Adipocyte (in vitro differentiated cells): ENCODE measurements at regions not wholly inside any gene's neighbourhood (a gene's known extent, or its start where the extent isn't known, plus 50 kb on each side); places are given as distances from the start of the nearest gene placed in this dataset.
"Not testable (repeated sequence)": the region's sequence is repeated elsewhere in the genome, so short reads cannot be mapped to it uniquely, and the experiment has no call there.

Experiments used
- DNase-seq: peaks from one replicate; pipeline ENCODE4 v3.0.0-alpha.2; 2015; ENCODE audit warnings: low read depth
- H3K27me3 ChIP-seq: replicated peaks from 2 replicates; pipeline ENCODE4 v1.7.0; 2013; ENCODE audit warnings: mild to moderate bottlenecking, low read length, moderate library complexity; ENCODE audit not compliant: control insufficient read depth, insufficient read depth
- H3K36me3 ChIP-seq: 2 replicates; pipeline ENCODE4 v1.7.0; 2013; ENCODE audit warnings: low read length, mild to moderate bottlenecking, moderate library complexity; ENCODE audit not compliant: control insufficient read depth, insufficient read depth, severe bottlenecking
- H3K4me1 ChIP-seq: 2 replicates; pipeline ENCODE4 v1.7.0; 2013; ENCODE audit warnings: mild to moderate bottlenecking, low read length, moderate library complexity; ENCODE audit not compliant: control insufficient read depth, insufficient read depth
- H3K4me3 ChIP-seq: 2 replicates; pipeline ENCODE4 v1.7.0; 2013; ENCODE audit warnings: mild to moderate bottlenecking, low read length, moderate library complexity
- H3K9ac ChIP-seq: 2 replicates; pipeline ENCODE4 v1.7.0; 2013; ENCODE audit warnings: mild to moderate bottlenecking, low read length, moderate library complexity
- H3K9me3 ChIP-seq: 2 replicates; pipeline ENCODE4 v1.7.0; 2013; ENCODE audit warnings: mild to moderate bottlenecking, low read length, moderate library complexity; ENCODE audit not compliant: control insufficient read depth

DNA sequence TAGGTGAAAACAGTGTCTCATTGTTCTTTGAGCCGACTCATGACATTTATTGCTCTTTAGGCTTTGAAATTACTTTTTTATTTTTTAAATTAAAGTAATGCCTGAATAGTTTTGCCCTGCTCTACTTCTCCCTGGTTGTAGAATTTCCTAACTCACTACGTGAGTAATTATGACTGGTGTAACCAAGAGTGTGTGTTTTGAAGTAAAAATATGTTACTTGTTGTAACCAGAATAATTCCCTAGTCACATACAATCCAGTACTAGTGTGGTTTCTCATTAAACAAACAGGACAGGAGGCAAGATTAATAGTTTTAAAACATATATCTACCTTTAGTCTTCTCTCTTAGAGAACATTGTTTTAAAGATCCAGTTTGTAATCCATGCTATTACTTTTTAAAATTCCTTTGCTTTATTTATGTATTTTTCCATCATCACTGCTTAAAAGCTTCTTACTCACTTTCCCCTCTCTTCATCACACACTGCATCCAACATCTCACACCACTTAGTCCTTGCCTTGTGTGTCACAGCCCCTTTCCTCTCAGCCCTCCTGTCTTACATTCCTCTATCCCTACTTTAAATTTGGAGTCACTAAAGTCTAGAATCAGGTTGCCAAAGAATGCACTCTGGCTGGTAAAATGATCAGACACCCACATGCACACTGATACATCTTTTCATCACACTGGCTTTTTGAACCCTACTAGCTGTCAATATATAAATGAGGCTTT is 219.7 kb downstream of the WNT5A start:
- H3K27me3 ChIP-seq, result no peaks in the 10 kb centered on the region
- H3K9ac ChIP-seq, result no peak overlapping the region
- H3K4me1 ChIP-seq, result peaks cover 10% of the 10 kb centered on the region
- H3K4me3 ChIP-seq, result no peak overlapping the region
- DNase-seq, result peak; percentile 18
- H3K9me3 ChIP-seq, result no peaks in the 10 kb centered on the region
- H3K36me3 ChIP-seq, result no peaks in the 10 kb centered on the region

DNA sequence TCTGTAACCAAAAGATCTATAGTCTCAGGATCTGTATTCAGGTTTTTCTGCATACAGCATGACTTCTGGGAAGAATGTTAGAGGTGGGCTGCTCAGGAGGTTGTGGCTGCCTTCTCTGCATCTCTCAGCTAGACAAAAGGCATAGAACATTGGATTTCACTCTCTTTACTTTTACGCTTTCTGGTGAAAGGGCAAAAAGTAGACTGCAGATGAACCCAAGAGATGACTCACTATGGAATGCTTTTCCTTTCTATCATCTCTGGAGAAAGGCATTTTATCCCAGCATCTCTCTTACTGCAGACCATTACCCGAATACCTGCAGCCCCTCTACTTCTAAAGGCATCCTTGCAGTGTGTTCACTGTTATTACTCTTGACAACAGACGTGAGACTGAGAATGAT is 222.2 kb downstream of the WNT5A start:
- Histone ChIP-seq H3K4me3 (no peak overlapping the region), H3K36me3 (no peaks in the 10 kb centered on the region), H3K9me3 (peaks cover 7% of the 10 kb centered on the region), H3K9ac (no peak overlapping the region), H3K27me3 (no peaks in the 10 kb centered on the region), H3K4me1 (peaks cover 10% of the 10 kb centered on the region)
- DNase-seq, result peak; percentile 17

DNA sequence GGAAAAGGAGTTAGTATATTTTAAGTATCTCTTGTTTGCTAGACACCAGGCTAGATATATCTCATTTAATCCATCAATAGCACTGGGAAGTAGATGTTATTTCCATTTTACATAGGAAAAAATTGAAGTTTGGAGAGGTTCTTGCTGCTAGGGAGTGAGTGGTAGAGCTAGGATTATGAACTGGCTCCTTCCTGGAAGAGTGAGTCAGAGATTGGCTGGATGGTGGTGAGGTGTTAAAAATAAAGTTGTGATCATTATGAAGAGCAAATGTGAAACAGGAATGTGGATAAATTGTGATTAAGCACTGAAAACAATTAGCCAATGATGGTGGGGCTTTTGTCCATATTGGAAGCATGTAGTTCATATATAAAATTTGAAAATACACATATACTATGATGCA is 234.2 kb downstream of the WNT5A start:
- H3K4me1 ChIP-seq, result no peaks in the 10 kb centered on the region
- H3K4me3 ChIP-seq, result no peak overlapping the region
- no peak for DNase-seq
- no peak overlapping the region for H3K9ac ChIP-seq
- peaks cover 12% of the 10 kb centered on the region for H3K9me3 ChIP-seq
- no peaks in the 10 kb centered on the region for H3K36me3 ChIP-seq
- H3K27me3 ChIP-seq, result no peaks in the 10 kb centered on the region

DNA sequence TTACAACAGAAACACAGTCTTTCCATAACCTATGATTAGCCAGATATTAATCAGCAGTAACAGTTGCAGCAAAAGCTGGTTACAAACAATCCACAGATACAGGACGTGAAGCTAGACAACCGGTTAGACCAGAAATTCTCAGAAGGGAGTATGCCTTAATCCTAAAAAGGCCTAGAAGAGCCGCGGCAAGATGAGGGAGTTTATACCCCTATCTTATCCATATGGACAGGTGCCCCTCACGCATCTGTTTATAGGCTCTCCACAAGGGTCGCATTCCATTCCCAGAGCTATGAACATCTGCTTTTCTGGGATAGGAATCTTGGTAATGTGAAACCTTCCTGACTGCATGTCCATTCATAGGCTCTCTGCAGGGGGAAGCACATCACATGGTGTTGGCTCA is 237.9 kb downstream of the WNT5A start:
- not testable (repeated sequence) for DNase-seq, H3K9ac ChIP-seq, H3K4me3 ChIP-seq, H3K36me3 ChIP-seq, H3K4me1 ChIP-seq, H3K27me3 ChIP-seq
- H3K9me3 ChIP-seq, result peaks cover 12% of the 10 kb centered on the region

DNA sequence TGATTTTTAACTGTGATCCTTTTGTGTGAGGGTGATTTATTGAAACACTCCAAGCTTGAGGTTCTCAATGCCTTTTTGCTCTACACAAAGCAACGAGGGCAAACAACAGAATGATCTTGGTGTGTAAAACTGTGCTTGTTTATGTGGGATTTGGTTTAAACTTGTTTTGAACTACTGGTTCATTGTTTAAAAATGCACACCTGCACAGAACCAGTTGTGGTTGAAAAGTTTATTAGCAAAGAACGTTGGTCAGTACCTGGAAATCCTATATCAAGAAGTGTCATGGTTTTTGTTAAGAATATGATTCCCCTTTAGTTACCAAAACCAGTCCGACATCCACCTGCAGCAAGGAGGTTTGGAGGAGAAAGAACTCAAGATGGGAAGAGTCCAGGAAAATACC is 239.4 kb downstream of the WNT5A start:
- no peaks in the 10 kb centered on the region for H3K27me3 ChIP-seq
- DNase-seq, result no peak
- H3K4me1 ChIP-seq, result peaks cover 7% of the 10 kb centered on the region
- H3K9ac ChIP-seq, result no peak overlapping the region
- no peak overlapping the region for H3K4me3 ChIP-seq
- H3K36me3 ChIP-seq, result no peaks in the 10 kb centered on the region
- peaks cover 12% of the 10 kb centered on the region for H3K9me3 ChIP-seq

DNA sequence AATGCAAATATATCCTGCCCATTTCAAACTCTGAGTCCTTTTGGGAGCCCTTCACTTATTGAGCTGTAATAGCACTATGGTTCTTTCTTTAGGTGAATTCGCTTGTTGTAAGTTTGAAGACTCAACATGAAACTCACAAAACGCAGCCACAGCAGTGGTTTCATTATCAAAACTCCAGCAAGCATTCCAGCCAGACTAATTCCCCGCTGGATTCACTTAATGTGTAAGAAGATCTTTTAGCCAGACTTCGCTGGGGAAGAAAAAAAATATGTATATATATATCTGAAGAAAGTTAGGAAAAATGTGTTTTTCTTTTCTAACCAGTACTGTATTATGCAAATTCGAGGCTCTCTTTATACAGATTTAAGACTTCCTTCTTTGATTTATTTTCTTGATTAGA is 241.1 kb downstream of the WNT5A start:
- Histone ChIP-seq H3K4me3 (peak overlapping the region; percentile 74), H3K4me1 (peaks cover 7% of the 10 kb centered on the region), H3K9me3 (peaks cover 12% of the 10 kb centered on the region), H3K27me3 (no peaks in the 10 kb centered on the region), H3K36me3 (no peaks in the 10 kb centered on the region), H3K9ac (peak overlapping the region; percentile 29)
- DNase-seq, result peak; percentile 40

DNA sequence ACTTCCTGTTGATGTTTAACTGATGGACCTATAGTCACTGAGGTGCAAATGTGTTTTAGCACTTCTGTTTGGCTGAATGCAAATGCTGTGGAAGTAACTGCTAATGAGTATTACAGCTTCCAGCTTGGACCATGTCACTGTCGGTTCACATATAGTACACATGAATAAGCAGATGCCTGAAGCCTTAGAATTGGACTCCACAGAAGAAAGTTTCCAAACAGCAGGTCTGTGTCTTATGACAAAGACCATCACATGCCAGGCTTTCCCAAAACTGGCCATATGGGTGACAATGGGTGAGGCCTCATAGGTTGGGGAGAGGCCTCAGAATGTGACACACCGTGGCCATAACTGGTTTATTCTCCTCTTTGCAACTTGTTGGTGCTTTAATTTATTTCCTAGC is 241.8 kb downstream of the WNT5A start:
- H3K4me1 ChIP-seq, result peaks cover 7% of the 10 kb centered on the region
- peaks cover 12% of the 10 kb centered on the region for H3K9me3 ChIP-seq
- H3K36me3 ChIP-seq, result no peaks in the 10 kb centered on the region
- H3K4me3 ChIP-seq, result peak overlapping the region; percentile 74
- no peak overlapping the region for H3K9ac ChIP-seq
- no peaks in the 10 kb centered on the region for H3K27me3 ChIP-seq
- no peak for DNase-seq

DNA sequence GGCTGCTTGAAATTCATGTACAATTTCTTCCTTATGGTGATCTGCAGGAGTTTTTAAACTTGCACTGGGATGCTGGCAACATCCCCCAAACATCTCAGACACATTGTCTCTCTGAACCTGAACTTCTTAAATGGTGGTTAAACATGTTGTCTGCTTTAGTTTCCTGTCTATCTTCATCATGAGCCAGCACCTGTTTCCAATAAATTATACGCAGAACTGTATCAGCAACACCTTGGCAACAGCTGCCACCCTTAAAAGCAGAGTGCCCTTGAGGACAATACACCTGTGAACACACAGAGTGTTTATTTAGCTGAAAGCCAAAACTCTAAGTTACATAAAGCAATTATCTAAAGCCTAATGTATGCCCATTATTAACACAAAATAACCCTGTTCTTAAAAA is 242.9 kb downstream of the WNT5A start:
- H3K4me3 ChIP-seq, result no peak overlapping the region
- no peaks in the 10 kb centered on the region for H3K27me3 ChIP-seq

DNA sequence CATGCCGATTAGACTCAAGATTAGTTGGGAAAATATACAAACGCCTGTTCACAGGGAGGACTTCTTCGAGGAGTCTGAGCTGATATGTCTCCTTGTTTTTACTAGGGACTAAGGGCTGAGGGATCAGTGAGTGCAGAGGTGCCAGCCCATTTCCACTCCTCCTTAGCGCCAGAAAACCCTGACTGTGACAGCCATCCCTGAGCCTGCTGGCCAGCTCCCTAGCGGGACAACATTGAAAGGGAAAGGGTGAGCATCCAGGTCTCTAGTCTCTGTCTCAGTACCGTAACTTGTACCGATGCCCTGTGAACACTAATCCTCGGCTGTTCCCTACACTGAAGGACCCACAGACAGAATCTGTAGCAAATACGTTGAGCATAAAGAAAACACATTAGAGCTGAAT is 243.4 kb downstream of the WNT5A start:
- Histone ChIP-seq H3K9ac (no peak overlapping the region), H3K4me1 (peaks cover 7% of the 10 kb centered on the region)

More for the DNA sequence above, 242.9 kb downstream of the WNT5A start:
- no peak for DNase-seq
- Histone ChIP-seq H3K4me1 (peaks cover 7% of the 10 kb centered on the region), H3K36me3 (no peaks in the 10 kb centered on the region), H3K9ac (no peak overlapping the region), H3K9me3 (peaks cover 6% of the 10 kb centered on the region)

DNA sequence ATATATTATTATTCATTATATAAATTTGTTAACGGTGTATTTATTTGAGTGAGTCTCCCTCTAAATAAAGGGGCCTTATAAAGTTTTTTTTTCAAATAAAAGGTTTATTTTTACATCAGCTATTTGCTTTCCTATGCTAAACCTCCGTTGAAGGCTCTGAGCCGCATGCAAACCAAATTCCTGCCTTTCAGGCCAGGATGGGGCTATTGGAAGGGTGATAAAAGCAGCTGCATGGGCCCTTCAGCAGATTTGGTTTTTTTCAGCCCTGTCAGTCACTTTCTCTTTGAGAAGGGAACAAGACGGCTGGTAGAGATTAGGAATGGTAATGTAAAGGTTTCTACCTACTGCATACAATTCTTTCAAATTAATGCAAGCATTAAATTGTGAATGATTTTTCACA is 244.2 kb downstream of the WNT5A start:
- no peak for DNase-seq
- H3K27me3 ChIP-seq, result no peaks in the 10 kb centered on the region
- no peaks in the 10 kb centered on the region for H3K9me3 ChIP-seq
- H3K9ac ChIP-seq, result no peak overlapping the region
- no peaks in the 10 kb centered on the region for H3K36me3 ChIP-seq
- H3K4me3 ChIP-seq, result no peak overlapping the region
- peaks cover 7% of the 10 kb centered on the region for H3K4me1 ChIP-seq

More for the DNA sequence above, 243.4 kb downstream of the WNT5A start:
- Histone ChIP-seq H3K36me3 (no peaks in the 10 kb centered on the region), H3K27me3 (no peaks in the 10 kb centered on the region), H3K9me3 (peaks cover under 1% of the 10 kb centered on the region), H3K4me3 (no peak overlapping the region)
- no peak for DNase-seq

DNA sequence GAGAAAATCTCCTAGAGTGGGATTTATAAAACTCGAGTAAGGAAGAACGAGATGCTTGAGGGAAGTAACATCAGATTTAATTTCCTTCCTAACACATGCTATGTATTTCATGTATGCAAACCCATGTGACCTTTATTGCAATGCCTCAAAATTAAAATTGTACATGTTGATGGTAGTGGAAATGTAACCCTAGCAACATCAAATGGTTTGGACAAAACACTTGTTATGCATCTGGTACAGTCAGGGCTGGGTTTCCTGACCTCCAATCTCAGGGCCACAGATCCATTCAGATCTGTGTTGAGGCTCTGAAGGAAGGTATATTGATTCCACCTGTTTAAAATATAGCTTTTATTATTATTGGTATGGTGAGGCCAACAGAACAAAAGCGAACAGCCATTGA is 246.0 kb downstream of the WNT5A start:
- Histone ChIP-seq H3K27me3 (no peaks in the 10 kb centered on the region), H3K36me3 (no peaks in the 10 kb centered on the region), H3K4me3 (no peak overlapping the region), H3K4me1 (peaks cover 2% of the 10 kb centered on the region), H3K9ac (no peak overlapping the region), H3K9me3 (no peaks in the 10 kb centered on the region)
- DNase-seq, result no peak

DNA sequence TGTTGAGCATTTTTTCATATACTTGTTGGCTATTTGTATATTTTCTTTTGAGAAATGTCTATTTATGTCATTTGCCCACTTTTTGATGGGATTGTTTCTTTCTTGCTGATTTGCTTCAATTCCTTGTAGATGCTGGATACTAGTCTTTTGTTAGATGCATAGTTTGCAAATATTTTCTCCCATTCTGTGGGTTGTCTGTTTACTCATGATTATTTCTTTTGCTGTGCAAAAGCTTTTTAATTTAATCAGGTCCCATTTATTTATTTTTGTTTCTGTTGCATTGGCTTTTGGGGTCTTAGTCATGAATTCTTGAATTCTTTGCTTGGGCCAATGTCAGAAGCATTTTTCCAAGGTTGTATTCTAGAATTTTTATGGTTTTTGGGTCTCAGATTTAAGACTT is 251.7 kb downstream of the WNT5A start:
- peaks cover 3% of the 10 kb centered on the region for H3K27me3 ChIP-seq
- H3K4me1 ChIP-seq, result no peaks in the 10 kb centered on the region
- H3K36me3 ChIP-seq, result no peaks in the 10 kb centered on the region
- peaks cover 3% of the 10 kb centered on the region for H3K9me3 ChIP-seq
- no peak overlapping the region for H3K9ac ChIP-seq
- no peak overlapping the region for H3K4me3 ChIP-seq
- DNase-seq, result peak; percentile 21
